ENCODE measurements at regions not wholly inside any gene's neighbourhood (a gene's known extent, or its start where the extent isn't known, plus 50 kb on each side); places are given as distances from the start of the nearest gene placed in this dataset.
"Not testable (repeated sequence)": the region's sequence is repeated elsewhere in the genome, so short reads cannot be mapped to it uniquely, and the experiment has no call there.

DNA sequence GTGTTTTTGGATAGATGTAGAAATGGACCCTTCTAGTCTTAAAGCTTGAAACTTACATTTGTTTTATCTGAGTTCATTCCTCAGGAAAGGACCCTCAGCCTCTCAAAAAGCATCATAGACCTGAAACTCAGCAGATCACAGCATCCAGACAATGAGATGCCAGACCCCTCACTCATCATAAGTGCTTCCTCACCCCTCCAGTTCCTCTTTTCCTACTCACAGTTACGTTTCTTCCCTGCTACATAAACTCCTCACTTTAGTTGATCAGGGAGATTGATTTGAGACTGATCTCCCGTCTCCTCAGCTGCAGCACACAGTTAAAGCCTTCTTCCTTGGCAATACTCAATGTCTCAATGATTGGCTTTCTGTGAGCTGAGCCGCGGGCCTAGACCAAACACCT, 282.0 kb downstream of the FAM72C start:
- TF ChIP-seq CTCF (IDR thresholded peaks at IDR 0.05; ENCODE audit: low read depth, low read length) = no peak
- H3K4me3 ChIP-seq (ENCODE audit: low read depth, low read length) = no peak overlapping the region
- no peak for DNase-seq (ENCODE audit: low read depth, low spot score)
- in situ Hi-C loops (cut with HindIII; ENCODE audit: low sequenced_read_pairs) = no loop called here

GRCh38 chr1:143680304-143680703, 291.5 kb downstream of the FAM72C start:
- in situ Hi-C loops (cut with HindIII; ENCODE audit: low sequenced_read_pairs) = no loop called here
- no peak for DNase-seq (ENCODE audit: low read depth, low spot score)
- no peak for TF ChIP-seq CTCF (IDR thresholded peaks at IDR 0.05; ENCODE audit: low read depth, low read length)
- no peak overlapping the region for H3K4me3 ChIP-seq (ENCODE audit: low read depth, low read length)

DNA sequence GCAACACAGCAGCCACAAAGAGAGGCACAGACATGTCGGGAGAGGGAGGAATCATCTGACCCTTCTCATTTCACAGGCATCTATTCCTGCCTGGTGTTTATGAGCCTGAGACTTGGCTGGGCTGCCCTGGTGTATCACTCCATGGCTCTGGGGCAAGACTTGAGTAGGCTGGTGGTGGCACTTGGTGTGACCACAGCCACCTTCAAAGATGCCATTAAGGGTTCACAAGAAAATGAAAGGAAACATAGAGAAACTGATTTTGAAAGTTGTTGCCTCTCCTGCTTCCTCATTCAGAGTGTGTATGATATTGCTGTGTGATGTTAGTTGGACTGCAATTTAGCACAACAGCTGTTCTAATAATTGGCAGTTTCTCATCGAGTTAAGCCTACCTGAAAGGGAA, 298.8 kb downstream of the FAM72C start:
- no peak for TF ChIP-seq CTCF (IDR thresholded peaks at IDR 0.05; ENCODE audit: low read depth, low read length)
- DNase-seq (ENCODE audit: low read depth, low spot score) = no peak
- in situ Hi-C loops (cut with HindIII; ENCODE audit: low sequenced_read_pairs) = no loop called here
- no peak overlapping the region for H3K4me3 ChIP-seq (ENCODE audit: low read depth, low read length)

GRCh38 chr1:143667730-143668129, 304.1 kb downstream of the FAM72C start:
- no peak overlapping the region for H3K4me3 ChIP-seq (ENCODE audit: low read depth, low read length)
- no peak for DNase-seq (ENCODE audit: low read depth, low spot score)
- in situ Hi-C loops (cut with HindIII; ENCODE audit: low sequenced_read_pairs) = no loop called here
- no peak for TF ChIP-seq CTCF (IDR thresholded peaks at IDR 0.05; ENCODE audit: low read depth, low read length)

GRCh38 chr1:143666851-143667250, 304.9 kb downstream of the FAM72C start:
- TF ChIP-seq CTCF (IDR thresholded peaks at IDR 0.05; ENCODE audit: low read depth, low read length) = no peak
- no peak for DNase-seq (ENCODE audit: low read depth, low spot score)
- in situ Hi-C loops (cut with HindIII; ENCODE audit: low sequenced_read_pairs) = no loop called here

GRCh38 chr1:143665606-143666005, 306.2 kb downstream of the FAM72C start:
- no peak for DNase-seq (ENCODE audit: low read depth, low spot score)
- no peak for TF ChIP-seq CTCF (IDR thresholded peaks at IDR 0.05; ENCODE audit: low read depth, low read length)
- H3K4me3 ChIP-seq (ENCODE audit: low read depth, low read length) = no peak overlapping the region
- in situ Hi-C loops (cut with HindIII; ENCODE audit: low sequenced_read_pairs) = no loop called here

More at GRCh38 chr1:143666851-143667250, 304.9 kb downstream of the FAM72C start:
- no peak overlapping the region for H3K4me3 ChIP-seq (ENCODE audit: low read depth, low read length)

- DNase-seq (ENCODE audit: low read depth, low spot score); H3K4me3 ChIP-seq (ENCODE audit: low read depth, low read length); in situ Hi-C loops (cut with HindIII; ENCODE audit: low sequenced_read_pairs): not testable (repeated sequence)
Measured at GRCh38 chr1:143663056-143663455, 308.7 kb downstream of the FAM72C start.
